Natural killer cell treated with Interleukin-12 subunit alpha and Interleukin-12 subunit beta and Interleukin-15 and Interleukin-18, amount 100 ng/mL, for 72 hours (primary cell): ENCODE measurements at regions not wholly inside any gene's neighbourhood (a gene's known extent, or its start where the extent isn't known, plus 50 kb on each side); places are given as distances from the start of the nearest gene placed in this dataset.

Experiments
- ATAC-seq, 2 donors: fragments of 150-1000 bp; cut with Tn5 transposase in 1 of 2; sonication (Bioruptor Pico), chemical (Tn5 transposase) in 1 of 2; 2 replicates each; pipeline ENCODE4 v1.10.0; 2021
- DNase-seq: peaks from one replicate; pipeline ENCODE4 v3.0.0; 2022; ENCODE audit warnings: low spot score
- H3K27ac Mint-ChIP-seq, 2 donors: 1 replicate in 1 of 2; 2 replicates in 1 of 2; pipeline ENCODE4 v1.8.0; 2022; ENCODE audit warnings: mixed read lengths in 2 of 2, mild to moderate bottlenecking in 1 of 2, moderate library complexity in 1 of 2
- H3K27me3 Mint-ChIP-seq, 2 donors: 1 replicate in 1 of 2; 2 replicates in 1 of 2; pipeline ENCODE4 v1.8.0; 2022; ENCODE audit warnings: mixed read lengths in 2 of 2
- H3K36me3 Mint-ChIP-seq: one replicate; pipeline ENCODE4 v1.8.0; 2022; ENCODE audit warnings: mixed read lengths
- H3K4me1 Mint-ChIP-seq, 2 donors: 1 replicate in 1 of 2; 2 replicates in 1 of 2; pipeline ENCODE4 v1.8.0; 2022; ENCODE audit warnings: low read depth in 2 of 2, mixed read lengths in 2 of 2, mild to moderate bottlenecking in 1 of 2
- H3K4me3 Mint-ChIP-seq: one replicate; pipeline ENCODE4 v1.8.0; 2022; ENCODE audit warnings: mixed read lengths
- H3K9me3 Mint-ChIP-seq: 2 replicates; pipeline ENCODE4 v1.8.0; 2022; ENCODE audit warnings: mixed read lengths

- H3K4me1 Mint-ChIP-seq = peaks cover 4 to 20% of the 10 kb centered on the region in 2 donors
- no peak overlapping the region for H3K4me3 Mint-ChIP-seq
- ATAC-seq (no peak), DNase-seq (no peak)
- peaks cover 61 to 84% of the 10 kb centered on the region in 2 donors for H3K27me3 Mint-ChIP-seq
- H3K9me3 Mint-ChIP-seq = no peaks in the 10 kb centered on the region
- no peak overlapping the region for H3K27ac Mint-ChIP-seq
- peaks cover 9% of the 10 kb centered on the region for H3K36me3 Mint-ChIP-seq
Measured at GRCh38 chr15:39432912-39433348, 147.9 kb upstream of the THBS1 start.

- ATAC-seq (no peak), DNase-seq (no peak)
- H3K4me1 Mint-ChIP-seq = peaks cover 2 to 15% of the 10 kb centered on the region in 2 donors
- H3K36me3 Mint-ChIP-seq = peaks cover 9% of the 10 kb centered on the region
- H3K4me3 Mint-ChIP-seq = no peak overlapping the region
- H3K27ac Mint-ChIP-seq = no peak overlapping the region
- H3K9me3 Mint-ChIP-seq = no peaks in the 10 kb centered on the region
- peaks cover 63 to 87% of the 10 kb centered on the region in 2 donors for H3K27me3 Mint-ChIP-seq
Measured at GRCh38 chr15:39433376-39433775, 147.5 kb upstream of the THBS1 start.

- peaks cover 9% of the 10 kb centered on the region for H3K36me3 Mint-ChIP-seq
- no peak overlapping the region for H3K4me3 Mint-ChIP-seq
- peaks cover 0 to 8% of the 10 kb centered on the region in 2 donors for H3K4me1 Mint-ChIP-seq
- no peak overlapping the region for H3K27ac Mint-ChIP-seq
- no peak for DNase-seq
- peaks cover 66 to 87% of the 10 kb centered on the region in 2 donors for H3K27me3 Mint-ChIP-seq
- no peak for ATAC-seq
- no peaks in the 10 kb centered on the region for H3K9me3 Mint-ChIP-seq
Measured at GRCh38 chr15:39434163-39434562, 146.7 kb upstream of the THBS1 start.

- H3K27ac Mint-ChIP-seq = no peak overlapping the region
- ATAC-seq (no peak), DNase-seq (no peak)
- H3K36me3 Mint-ChIP-seq = peaks cover 9% of the 10 kb centered on the region
- no peak overlapping the region for H3K4me3 Mint-ChIP-seq
- H3K27me3 Mint-ChIP-seq = peaks cover 67 to 87% of the 10 kb centered on the region in 2 donors
- no peaks in the 10 kb centered on the region for H3K9me3 Mint-ChIP-seq
- peaks cover 0 to 7% of the 10 kb centered on the region in 2 donors for H3K4me1 Mint-ChIP-seq
Measured at GRCh38 chr15:39434751-39435238, 146.1 kb upstream of the THBS1 start.

GRCh38 chr15:39435244-39435643 is 145.6 kb upstream of the THBS1 start:
- Mint-ChIP-seq H3K4me3 (no peak overlapping the region), H3K9me3 (no peaks in the 10 kb centered on the region), H3K27me3 (peaks cover 63 to 82% of the 10 kb centered on the region in 2 donors), H3K36me3 (peaks cover 9% of the 10 kb centered on the region), H3K4me1 (peaks cover 0 to 3% of the 10 kb centered on the region in 2 donors), H3K27ac (no peak overlapping the region)
- DNase-seq (no peak), ATAC-seq (no peak)

- no peaks in the 10 kb centered on the region for H3K4me1 Mint-ChIP-seq
- ATAC-seq = no peak
- H3K9me3 Mint-ChIP-seq = no peaks in the 10 kb centered on the region
- peaks cover 58 to 71% of the 10 kb centered on the region in 2 donors for H3K27me3 Mint-ChIP-seq
- H3K36me3 Mint-ChIP-seq = peaks cover 5% of the 10 kb centered on the region
- H3K27ac Mint-ChIP-seq = no peak overlapping the region
- no peak overlapping the region for H3K4me3 Mint-ChIP-seq
- DNase-seq = no peak
Measured at GRCh38 chr15:39438260-39438659, 142.6 kb upstream of the THBS1 start.

- ATAC-seq = no peak
- no peaks in the 10 kb centered on the region for H3K9me3 Mint-ChIP-seq
- no peak for DNase-seq
- peaks cover 3 to 4% of the 10 kb centered on the region in 2 donors for H3K4me1 Mint-ChIP-seq
- H3K27me3 Mint-ChIP-seq = peaks cover 54 to 71% of the 10 kb centered on the region in 2 donors
- H3K27ac Mint-ChIP-seq = no peak overlapping the region
- peaks cover 5% of the 10 kb centered on the region for H3K36me3 Mint-ChIP-seq
- no peak overlapping the region for H3K4me3 Mint-ChIP-seq
Measured at GRCh38 chr15:39438799-39439592, 141.9 kb upstream of the THBS1 start.

- no peaks in the 10 kb centered on the region for H3K36me3 Mint-ChIP-seq
- ATAC-seq = no peak
- peaks cover 49 to 78% of the 10 kb centered on the region in 2 donors for H3K27me3 Mint-ChIP-seq
- H3K4me3 Mint-ChIP-seq = no peak overlapping the region
- H3K27ac Mint-ChIP-seq = no peak overlapping the region
- H3K4me1 Mint-ChIP-seq = peaks cover 4 to 5% of the 10 kb centered on the region in 2 donors
- no peak for DNase-seq
- no peaks in the 10 kb centered on the region for H3K9me3 Mint-ChIP-seq
Measured at GRCh38 chr15:39442898-39443297, 138.0 kb upstream of the THBS1 start.

- Mint-ChIP-seq H3K27me3 (peaks cover 50 to 78% of the 10 kb centered on the region in 2 donors), H3K4me3 (no peak overlapping the region), H3K9me3 (no peaks in the 10 kb centered on the region), H3K4me1 (peaks cover 4 to 5% of the 10 kb centered on the region in 2 donors), H3K36me3 (no peaks in the 10 kb centered on the region), H3K27ac (no peak overlapping the region)
- no peak for DNase-seq
- ATAC-seq = peak; percentile 54 to 59
Measured at GRCh38 chr15:39443659-39444219, 137.1 kb upstream of the THBS1 start.

- Mint-ChIP-seq H3K4me1 (peaks cover 4 to 5% of the 10 kb centered on the region in 2 donors), H3K36me3 (peaks cover 4% of the 10 kb centered on the region), H3K27me3 (peaks cover 47 to 81% of the 10 kb centered on the region in 2 donors), H3K27ac (no peak overlapping the region), H3K4me3 (no peak overlapping the region), H3K9me3 (no peaks in the 10 kb centered on the region)
- no peak for DNase-seq
- no peak for ATAC-seq
Measured at GRCh38 chr15:39444735-39445470, 136.0 kb upstream of the THBS1 start.

GRCh38 chr15:39445931-39446330 is 134.9 kb upstream of the THBS1 start:
- peaks cover 50 to 83% of the 10 kb centered on the region in 2 donors for H3K27me3 Mint-ChIP-seq
- DNase-seq (no peak), ATAC-seq (no peak)
- peaks cover 4% of the 10 kb centered on the region for H3K36me3 Mint-ChIP-seq
- no peaks in the 10 kb centered on the region for H3K9me3 Mint-ChIP-seq
- H3K4me1 Mint-ChIP-seq = peaks cover 4 to 5% of the 10 kb centered on the region in 2 donors
- no peak overlapping the region for H3K27ac Mint-ChIP-seq
- no peak overlapping the region for H3K4me3 Mint-ChIP-seq

- DNase-seq = no peak
- H3K9me3 Mint-ChIP-seq = no peaks in the 10 kb centered on the region
- H3K36me3 Mint-ChIP-seq = peaks cover 4% of the 10 kb centered on the region
- no peak for ATAC-seq
- peaks cover 54 to 94% of the 10 kb centered on the region in 2 donors for H3K27me3 Mint-ChIP-seq
- no peak overlapping the region for H3K27ac Mint-ChIP-seq
- H3K4me1 Mint-ChIP-seq = peaks cover 4 to 5% of the 10 kb centered on the region in 2 donors
- H3K4me3 Mint-ChIP-seq = no peak overlapping the region
Measured at GRCh38 chr15:39447346-39447745, 133.5 kb upstream of the THBS1 start.

GRCh38 chr15:39447881-39448280 is 133.0 kb upstream of the THBS1 start:
- no peak for ATAC-seq

More at GRCh38 chr15:39447881-39448280, 133.0 kb upstream of the THBS1 start:
- H3K9me3 Mint-ChIP-seq = no peaks in the 10 kb centered on the region
- no peak overlapping the region for H3K27ac Mint-ChIP-seq
- peaks cover 50 to 90% of the 10 kb centered on the region in 2 donors for H3K27me3 Mint-ChIP-seq
- H3K4me3 Mint-ChIP-seq = no peak overlapping the region
- DNase-seq = no peak
- peaks cover 4 to 5% of the 10 kb centered on the region in 2 donors for H3K4me1 Mint-ChIP-seq
- peaks cover 4% of the 10 kb centered on the region for H3K36me3 Mint-ChIP-seq
